ENCODE measurements at regions not wholly inside any gene's neighbourhood (a gene's known extent, or its start where the extent isn't known, plus 50 kb on each side); places are given as distances from the start of the nearest gene placed in this dataset.
A peak's percentile ranks its signal among the peaks of the same experiment; 100 is the strongest.
"Not testable (repeated sequence)": the region's sequence is repeated elsewhere in the genome, so short reads cannot be mapped to it uniquely, and the experiment has no call there.

DNA sequence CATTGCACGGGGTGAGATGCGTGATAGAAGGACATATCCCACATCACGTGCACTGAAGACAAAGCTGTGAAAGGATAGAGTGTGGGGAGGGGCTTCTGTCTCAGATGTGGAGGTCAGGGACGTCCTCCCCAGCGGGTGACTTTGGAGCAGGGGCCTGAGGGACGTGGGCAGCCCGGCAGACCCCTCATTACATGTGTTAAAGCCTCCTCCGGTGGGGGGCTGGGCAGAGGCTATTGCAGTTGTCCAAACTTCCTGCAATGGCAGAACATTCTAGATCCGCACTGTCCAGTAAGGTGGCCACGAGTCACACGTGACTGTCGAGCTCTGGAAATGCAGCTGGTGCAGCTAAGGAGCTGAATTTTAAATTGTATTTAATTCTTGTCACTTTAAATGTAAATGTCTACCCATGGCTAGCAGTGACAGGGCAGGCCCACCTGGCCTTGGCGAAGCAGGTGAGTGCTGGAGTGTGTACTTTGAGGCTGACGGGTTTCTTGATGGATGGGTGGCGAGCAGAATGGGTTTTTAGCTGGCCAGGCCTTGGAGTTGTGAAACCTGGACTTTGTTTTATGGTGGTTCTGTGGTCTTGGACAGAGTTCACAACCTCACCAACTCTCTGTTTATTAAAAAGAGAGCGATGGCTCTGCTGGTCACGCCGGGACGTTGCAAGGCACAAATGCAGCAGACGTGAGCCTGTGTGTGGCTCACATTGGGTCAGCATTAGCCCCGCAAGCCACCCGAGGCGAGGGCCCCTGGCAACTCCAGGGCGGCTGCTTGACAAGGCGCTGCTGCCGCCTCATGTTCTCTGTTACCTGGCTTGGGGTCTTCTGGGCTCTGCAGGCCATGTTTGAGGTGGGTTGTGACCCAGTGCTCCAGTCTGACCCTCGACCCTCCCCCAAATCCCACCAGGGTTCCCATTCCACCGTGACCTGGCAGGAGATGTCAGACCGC, 177.6 kb downstream of the NPIPB11 start:
- H3K4me1 Mint-ChIP-seq (ENCODE audit: low read depth); intact Hi-C loops (cut with micrococcal nuclease); H3K27ac Mint-ChIP-seq; H3K9me3 Mint-ChIP-seq; H3K27me3 Mint-ChIP-seq (ENCODE audit: insufficient read depth); H3K4me3 Mint-ChIP-seq; H3K36me3 Mint-ChIP-seq (ENCODE audit: low read depth); DNase-seq (ENCODE audit: low spot score): not testable (repeated sequence)

DNA sequence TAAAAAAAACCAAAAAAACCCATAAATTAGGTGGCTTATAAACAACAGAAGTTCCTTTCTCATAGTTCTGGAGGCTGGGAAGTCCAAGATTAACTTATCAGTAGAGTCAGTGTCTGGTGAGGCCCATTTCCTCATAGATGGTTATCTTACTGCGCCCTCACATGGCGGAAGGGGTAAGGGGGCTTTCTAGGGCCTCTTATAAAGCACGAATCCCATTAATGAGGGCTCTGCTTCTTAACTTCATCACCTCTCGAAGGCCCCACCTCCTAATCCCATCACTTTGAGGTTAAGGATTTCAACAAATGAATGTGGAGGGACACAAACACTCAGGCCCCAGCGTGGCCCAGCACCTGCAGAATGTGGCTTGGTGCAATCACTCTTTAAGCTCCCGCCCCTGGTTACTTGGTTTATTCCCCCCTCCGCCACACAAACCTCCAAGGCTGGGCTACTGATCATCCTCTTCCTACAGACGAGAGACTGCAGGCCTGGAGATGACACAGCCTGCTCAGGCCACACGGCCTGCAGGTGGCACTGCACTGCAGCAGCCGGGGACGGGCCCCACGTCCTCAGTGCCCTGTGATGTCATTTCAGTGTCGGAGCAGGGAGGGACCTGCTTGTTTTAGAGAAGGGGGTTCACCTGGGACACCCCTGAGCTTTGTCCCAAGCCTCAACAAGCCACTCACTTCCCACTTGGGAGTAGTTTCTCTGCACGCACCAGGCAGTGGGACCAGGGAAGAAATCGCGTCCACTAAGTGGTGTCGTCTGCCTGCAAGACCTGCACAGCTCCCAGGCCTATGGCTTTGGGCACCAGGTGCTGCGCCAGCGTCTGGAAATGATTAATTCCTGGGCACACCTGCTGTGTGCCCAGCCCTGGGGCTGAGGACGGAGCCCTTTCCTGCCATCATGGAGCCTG, 178.5 kb downstream of the NPIPB11 start:
- intact Hi-C loops (cut with micrococcal nuclease); H3K27ac Mint-ChIP-seq; H3K9me3 Mint-ChIP-seq; H3K27me3 Mint-ChIP-seq (ENCODE audit: insufficient read depth); H3K4me1 Mint-ChIP-seq (ENCODE audit: low read depth); H3K36me3 Mint-ChIP-seq (ENCODE audit: low read depth); H3K4me3 Mint-ChIP-seq: not testable (repeated sequence)
- peak; percentile 43 for DNase-seq (ENCODE audit: low spot score)

DNA sequence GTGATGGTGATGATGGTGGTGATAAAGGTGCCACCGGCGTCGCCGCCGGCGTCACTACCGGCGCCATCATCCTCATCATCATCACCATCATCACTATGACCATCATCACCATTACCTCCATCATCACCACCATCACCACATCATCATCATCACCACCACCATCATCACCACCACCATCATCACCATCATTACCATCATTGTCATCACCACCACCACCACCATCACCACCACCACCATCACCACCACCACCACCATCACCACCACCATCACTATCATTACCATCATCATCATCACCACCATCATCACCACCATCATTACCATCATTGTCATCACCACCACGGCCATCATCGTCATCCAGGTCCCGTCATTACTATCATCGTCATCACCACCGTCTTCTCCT, 179.7 kb downstream of the NPIPB11 start:
- Mint-ChIP-seq H3K4me1 (ENCODE audit: low read depth) (peaks cover 7% of the 10 kb centered on the region), H3K27me3 (ENCODE audit: insufficient read depth) (no peaks in the 10 kb centered on the region), H3K4me3 (no peak overlapping the region), H3K9me3 (no peaks in the 10 kb centered on the region), H3K27ac (no peak overlapping the region), H3K36me3 (ENCODE audit: low read depth) (no peaks in the 10 kb centered on the region)
- no peak for DNase-seq (ENCODE audit: low spot score)
- intact Hi-C loops (cut with micrococcal nuclease), result no loop called here

DNA sequence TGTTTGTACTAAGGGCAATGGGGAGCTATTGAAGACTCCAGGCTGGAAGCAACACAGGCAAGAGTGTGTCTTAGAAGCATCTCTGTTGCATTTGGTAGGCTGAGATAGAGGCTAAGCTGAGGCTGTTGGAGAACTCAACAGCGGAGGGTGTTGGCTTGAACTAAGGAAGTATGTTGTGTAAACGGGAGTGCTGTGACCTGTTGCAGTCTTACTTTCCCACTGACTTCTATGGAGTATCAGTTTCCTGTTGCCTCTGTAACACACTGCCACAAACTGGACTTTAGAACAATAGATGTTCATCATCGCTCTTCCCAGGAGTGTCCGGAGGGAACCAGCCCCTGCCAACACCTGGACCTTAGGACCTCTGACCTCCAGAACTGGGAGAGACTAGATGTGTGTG, 181.8 kb downstream of the NPIPB11 start:
- H3K4me3 Mint-ChIP-seq; H3K27me3 Mint-ChIP-seq (ENCODE audit: insufficient read depth); H3K27ac Mint-ChIP-seq; H3K4me1 Mint-ChIP-seq (ENCODE audit: low read depth); DNase-seq (ENCODE audit: low spot score); intact Hi-C loops (cut with micrococcal nuclease); H3K9me3 Mint-ChIP-seq; H3K36me3 Mint-ChIP-seq (ENCODE audit: low read depth): not testable (repeated sequence)

DNA sequence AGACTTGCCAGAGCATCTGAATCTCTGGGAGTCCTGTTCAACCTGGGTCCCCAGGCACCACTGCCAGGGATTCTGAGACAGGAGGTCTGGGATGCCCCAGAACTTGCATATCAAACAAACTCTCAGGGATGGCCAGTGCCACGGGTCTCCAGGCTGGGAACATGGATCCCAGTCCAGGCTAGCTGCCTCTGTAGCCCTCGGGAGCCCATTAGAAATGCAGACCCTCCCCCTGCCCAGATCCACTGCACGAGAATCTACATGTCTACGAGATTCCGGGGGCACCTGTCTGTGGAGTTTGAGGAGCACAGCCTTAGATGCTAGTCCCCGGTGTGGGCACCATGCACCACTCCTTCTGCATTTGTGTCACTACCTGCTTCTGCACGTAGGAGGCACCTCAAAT, 183.9 kb downstream of the NPIPB11 start:
- H3K27ac Mint-ChIP-seq; H3K4me3 Mint-ChIP-seq; DNase-seq (ENCODE audit: low spot score); H3K4me1 Mint-ChIP-seq (ENCODE audit: low read depth); H3K27me3 Mint-ChIP-seq (ENCODE audit: insufficient read depth); intact Hi-C loops (cut with micrococcal nuclease): not testable (repeated sequence)
- H3K9me3 Mint-ChIP-seq, result peaks cover 13% of the 10 kb centered on the region
- H3K36me3 Mint-ChIP-seq (ENCODE audit: low read depth), result peaks cover 11% of the 10 kb centered on the region

DNA sequence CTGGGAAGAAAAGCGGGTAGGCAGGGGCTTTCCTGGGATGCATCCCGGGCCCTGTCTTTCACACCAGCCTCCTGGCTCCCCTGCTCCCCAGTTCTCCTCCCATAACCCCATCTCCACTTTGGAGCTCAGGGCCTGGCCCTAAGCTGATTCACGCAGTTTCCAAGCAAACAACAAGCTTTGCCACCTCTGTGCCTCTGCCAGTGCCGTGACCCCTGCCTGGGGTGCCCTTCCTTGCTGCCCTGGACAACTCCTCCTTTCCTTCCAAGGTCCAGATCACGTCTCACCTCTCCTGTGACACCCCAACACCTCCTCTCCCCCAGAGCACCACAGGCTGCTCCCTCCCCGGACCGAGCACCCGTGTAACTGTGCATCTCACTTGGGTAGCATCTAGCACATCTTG, 184.5 kb downstream of the NPIPB11 start:
- H3K27ac Mint-ChIP-seq; H3K4me1 Mint-ChIP-seq (ENCODE audit: low read depth); DNase-seq (ENCODE audit: low spot score); H3K27me3 Mint-ChIP-seq (ENCODE audit: insufficient read depth); H3K4me3 Mint-ChIP-seq; intact Hi-C loops (cut with micrococcal nuclease): not testable (repeated sequence)
- peaks cover 11% of the 10 kb centered on the region for H3K36me3 Mint-ChIP-seq (ENCODE audit: low read depth)
- peaks cover 13% of the 10 kb centered on the region for H3K9me3 Mint-ChIP-seq

DNA sequence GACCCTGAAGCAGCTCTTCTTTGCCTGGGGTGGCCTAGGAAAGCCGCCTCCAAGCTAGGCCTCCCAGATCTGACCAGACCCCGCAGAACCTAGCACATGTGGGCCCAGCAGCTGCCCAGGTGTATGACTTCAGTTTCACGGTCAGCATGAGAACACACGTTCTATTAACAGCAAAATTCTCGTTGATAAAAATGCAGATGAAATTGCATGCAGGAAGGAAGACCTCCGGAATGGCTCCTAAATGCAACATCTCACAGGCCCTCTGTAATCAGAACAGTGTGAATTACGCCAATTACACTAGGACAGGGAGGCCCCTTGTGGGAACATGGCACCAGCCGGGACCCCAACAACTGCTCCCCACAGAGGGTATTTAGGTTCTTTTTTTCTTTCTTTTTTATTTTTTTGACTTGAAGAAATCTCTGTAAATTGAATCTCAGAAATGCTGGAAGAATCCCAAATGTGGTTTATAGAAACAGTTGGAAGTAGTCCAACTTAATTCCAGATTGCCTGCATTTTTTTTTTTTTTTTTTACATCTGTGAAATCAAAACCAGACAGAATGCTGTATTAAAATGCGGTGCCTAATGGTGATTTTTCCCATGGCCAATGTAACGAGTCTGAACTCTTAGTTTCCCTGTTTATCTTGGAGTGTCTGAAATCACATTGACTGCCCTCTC, 185.1 kb downstream of the NPIPB11 start:
- Mint-ChIP-seq H3K9me3 (peaks cover 13% of the 10 kb centered on the region), H3K36me3 (ENCODE audit: low read depth) (peaks cover 11% of the 10 kb centered on the region)
- H3K27ac Mint-ChIP-seq; H3K4me3 Mint-ChIP-seq; DNase-seq (ENCODE audit: low spot score); H3K27me3 Mint-ChIP-seq (ENCODE audit: insufficient read depth); intact Hi-C loops (cut with micrococcal nuclease); H3K4me1 Mint-ChIP-seq (ENCODE audit: low read depth): not testable (repeated sequence)

DNA sequence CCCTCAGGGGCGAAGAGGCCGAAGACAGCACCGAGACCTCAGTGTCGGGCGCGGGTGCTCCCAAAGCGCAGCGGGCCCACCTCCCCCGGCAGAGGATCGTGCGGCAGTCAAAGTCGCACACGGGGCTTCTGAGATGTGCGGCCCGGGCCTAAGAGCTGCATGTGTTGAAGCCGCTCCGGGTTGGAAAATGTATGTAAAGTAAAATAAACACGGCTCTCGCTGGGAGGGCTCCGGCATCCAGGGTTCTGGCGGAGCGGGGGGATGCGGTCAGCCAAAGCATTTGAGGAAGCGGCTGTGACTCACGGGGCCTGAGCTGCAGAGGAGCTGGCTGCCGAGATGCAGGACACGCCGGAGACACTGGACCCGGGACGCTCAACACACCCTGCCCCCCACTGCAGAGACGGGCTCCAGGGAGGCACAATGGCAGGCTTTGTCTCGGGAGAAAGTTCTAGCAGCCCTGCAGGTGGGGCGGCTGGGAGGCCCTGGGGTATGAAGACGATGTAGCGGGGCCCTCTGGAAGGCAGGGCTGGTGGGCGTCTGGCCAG, 185.8 kb downstream of the NPIPB11 start:
- Mint-ChIP-seq H3K9me3 (peaks cover 13% of the 10 kb centered on the region), H3K36me3 (ENCODE audit: low read depth) (peaks cover 11% of the 10 kb centered on the region)
- intact Hi-C loops (cut with micrococcal nuclease); H3K4me3 Mint-ChIP-seq; H3K27ac Mint-ChIP-seq; H3K27me3 Mint-ChIP-seq (ENCODE audit: insufficient read depth); DNase-seq (ENCODE audit: low spot score); H3K4me1 Mint-ChIP-seq (ENCODE audit: low read depth): not testable (repeated sequence)

DNA sequence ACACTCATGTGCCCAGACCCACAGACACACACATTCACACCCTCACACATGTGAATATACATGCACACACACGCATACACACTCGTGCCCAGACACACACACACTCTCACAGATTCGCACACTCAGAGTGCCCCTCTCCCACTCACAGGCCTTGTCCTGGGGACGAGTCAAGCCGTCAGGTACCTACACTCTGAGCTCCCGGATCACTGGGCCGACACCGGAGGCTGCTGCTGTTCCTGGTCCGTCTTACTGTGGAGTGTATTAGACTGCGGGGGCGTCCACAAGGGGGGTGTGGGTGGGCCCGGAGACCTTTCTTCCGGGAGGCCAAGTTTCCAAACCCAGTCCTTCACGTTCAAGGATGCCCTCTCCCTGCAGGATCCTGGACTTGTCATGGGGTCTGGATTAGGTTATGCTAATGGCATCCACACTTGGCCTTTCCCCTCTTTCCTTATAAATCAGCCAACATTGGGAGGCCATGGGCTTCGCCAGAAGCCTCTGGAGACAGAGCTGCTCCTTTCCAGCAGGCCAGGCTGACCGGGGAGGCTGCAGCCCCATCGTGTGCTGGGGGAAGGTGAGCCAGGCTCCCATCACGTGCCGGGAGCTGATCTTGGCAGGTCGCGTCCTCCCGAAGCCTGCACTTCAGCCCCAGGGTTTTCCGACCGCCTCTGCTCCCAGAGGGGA, 186.4 kb downstream of the NPIPB11 start:
- Mint-ChIP-seq H3K9me3 (peaks cover 13% of the 10 kb centered on the region), H3K36me3 (ENCODE audit: low read depth) (peaks cover 11% of the 10 kb centered on the region)
- H3K27me3 Mint-ChIP-seq (ENCODE audit: insufficient read depth); H3K4me1 Mint-ChIP-seq (ENCODE audit: low read depth); H3K4me3 Mint-ChIP-seq; H3K27ac Mint-ChIP-seq; intact Hi-C loops (cut with micrococcal nuclease); DNase-seq (ENCODE audit: low spot score): not testable (repeated sequence)

DNA sequence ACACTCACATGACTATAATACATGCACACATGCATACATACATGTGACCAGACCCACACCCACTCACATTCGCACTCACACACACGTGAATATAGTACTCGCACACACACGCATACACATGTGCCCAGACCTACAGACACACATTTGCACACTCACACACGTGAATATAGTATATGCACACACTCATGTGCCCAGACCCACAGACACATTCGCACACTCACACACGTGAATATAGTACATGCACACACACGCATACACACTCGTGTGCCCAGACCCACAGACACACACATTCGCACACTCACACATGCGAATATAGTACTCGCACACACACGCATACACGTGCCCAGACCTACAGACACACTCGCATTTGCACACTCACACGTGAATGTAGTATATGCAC, 186.9 kb downstream of the NPIPB11 start:
- H3K4me3 Mint-ChIP-seq; intact Hi-C loops (cut with micrococcal nuclease); DNase-seq (ENCODE audit: low spot score); H3K27ac Mint-ChIP-seq; H3K27me3 Mint-ChIP-seq (ENCODE audit: insufficient read depth); H3K4me1 Mint-ChIP-seq (ENCODE audit: low read depth): not testable (repeated sequence)
- Mint-ChIP-seq H3K9me3 (peaks cover 13% of the 10 kb centered on the region), H3K36me3 (ENCODE audit: low read depth) (peaks cover 11% of the 10 kb centered on the region)

DNA sequence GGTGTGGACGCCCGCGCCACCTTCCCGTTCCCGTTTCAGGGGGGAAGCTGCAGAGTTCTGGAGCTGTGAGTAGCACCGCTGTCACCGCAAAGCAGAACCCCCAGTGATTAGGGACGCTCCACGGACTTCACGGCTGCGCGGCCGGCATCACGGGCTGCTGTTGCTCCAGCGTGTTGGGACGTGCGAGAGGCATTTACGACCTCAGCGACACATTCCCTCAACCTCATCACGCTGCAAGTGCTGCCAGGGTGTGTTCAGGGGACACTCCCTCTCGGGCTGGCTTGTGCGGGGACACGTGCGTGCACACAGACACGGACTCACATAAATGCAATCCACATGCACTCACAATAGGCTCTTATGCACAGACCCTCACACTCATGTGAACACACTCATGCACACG, 187.9 kb downstream of the NPIPB11 start:
- DNase-seq (ENCODE audit: low spot score); intact Hi-C loops (cut with micrococcal nuclease): not testable (repeated sequence)

DNA sequence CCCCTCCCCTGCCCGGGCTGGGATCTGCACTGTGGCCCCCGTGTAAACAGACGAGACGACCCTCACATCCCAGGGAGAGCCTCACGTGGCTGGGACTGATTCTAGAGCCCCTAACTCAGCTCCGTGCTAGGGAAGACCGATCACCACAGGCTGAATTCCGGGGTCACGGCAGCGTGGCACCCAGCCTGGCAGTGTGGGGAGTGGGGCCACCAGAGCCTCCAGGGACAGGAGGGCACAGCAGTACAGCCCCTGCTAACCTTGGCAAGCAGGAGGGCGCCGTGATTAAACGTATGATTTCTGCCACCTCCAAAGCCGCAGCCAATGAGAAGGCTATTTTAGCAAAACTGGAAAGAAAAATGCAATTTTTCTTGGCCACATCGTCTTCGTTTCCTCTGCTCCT, 188.3 kb downstream of the NPIPB11 start:
- H3K27me3 Mint-ChIP-seq (ENCODE audit: insufficient read depth); H3K4me3 Mint-ChIP-seq; H3K4me1 Mint-ChIP-seq (ENCODE audit: low read depth): not testable (repeated sequence)

More for the DNA sequence above, 187.9 kb downstream of the NPIPB11 start:
- H3K27ac Mint-ChIP-seq; H3K4me3 Mint-ChIP-seq; H3K27me3 Mint-ChIP-seq (ENCODE audit: insufficient read depth); H3K4me1 Mint-ChIP-seq (ENCODE audit: low read depth): not testable (repeated sequence)
- Mint-ChIP-seq H3K36me3 (ENCODE audit: low read depth) (peaks cover 11% of the 10 kb centered on the region), H3K9me3 (peaks cover 13% of the 10 kb centered on the region)

More for the DNA sequence above, 188.3 kb downstream of the NPIPB11 start:
- Mint-ChIP-seq H3K9me3 (peaks cover 13% of the 10 kb centered on the region), H3K36me3 (ENCODE audit: low read depth) (peaks cover 11% of the 10 kb centered on the region)
- DNase-seq (ENCODE audit: low spot score); H3K27ac Mint-ChIP-seq; intact Hi-C loops (cut with micrococcal nuclease): not testable (repeated sequence)
